H9 (cell line): ENCODE measurements at regions not wholly inside any gene's neighbourhood (a gene's known extent, or its start where the extent isn't known, plus 50 kb on each side); places are given as distances from the start of the nearest gene placed in this dataset.

Experiments used
- DNase-seq: peaks from one replicate; pipeline ENCODE4 v3.0.0-alpha.2; 2017
- H2AFZ ChIP-seq: one replicate; pipeline ENCODE4 v1.6.1; 2013; ENCODE audit warnings: mild to moderate bottlenecking, low read length, control low read depth, moderate library complexity
- H2AK5ac ChIP-seq: 2 replicates; pipeline ENCODE4 v1.6.1; 2013; ENCODE audit warnings: low read length, control low read depth, mixed read lengths; ENCODE audit not compliant: insufficient read length
- H2BK120ac ChIP-seq: one replicate; pipeline ENCODE4 v1.6.1; 2013; ENCODE audit warnings: low read depth, mild to moderate bottlenecking, low read length, control low read depth, inconsistent platforms; ENCODE audit not compliant: poor library complexity, severe bottlenecking
- H2BK12ac ChIP-seq: 2 replicates; pipeline ENCODE4 v1.6.1; 2013; ENCODE audit warnings: low read length, control low read depth, mixed read lengths, low read depth; ENCODE audit not compliant: insufficient read length
- H2BK15ac ChIP-seq: 2 replicates; pipeline ENCODE4 v1.6.1; 2013; ENCODE audit warnings: low read depth, low read length, control low read depth
- H2BK20ac ChIP-seq: one replicate; pipeline ENCODE4 v1.6.1; 2013; ENCODE audit warnings: low read depth, mild to moderate bottlenecking, low read length, control low read depth, inconsistent platforms; ENCODE audit not compliant: poor library complexity, severe bottlenecking
- H2BK5ac ChIP-seq: 2 replicates; pipeline ENCODE4 v1.6.1; 2013; ENCODE audit warnings: low read length, control low read depth, mixed read lengths; ENCODE audit not compliant: insufficient read length
- H3K14ac ChIP-seq: 2 replicates; pipeline ENCODE4 v1.6.1; 2013; ENCODE audit warnings: low read length, control low read depth; ENCODE audit not compliant: insufficient read depth
- H3K18ac ChIP-seq: 2 replicates; pipeline ENCODE4 v1.6.1; 2013; ENCODE audit warnings: low read depth, mild to moderate bottlenecking, mixed read lengths, low read length, control low read depth; ENCODE audit not compliant: insufficient read length
- H3K23ac ChIP-seq: 2 replicates; pipeline ENCODE4 v1.6.1; 2013; ENCODE audit warnings: low read length, control low read depth, mixed read lengths, low read depth; ENCODE audit not compliant: insufficient read length
- H3K23me2 ChIP-seq: 2 replicates; pipeline ENCODE4 v1.6.1; 2013; ENCODE audit warnings: low read depth, mild to moderate bottlenecking, mixed read lengths, low read length, control low read depth; ENCODE audit not compliant: insufficient read length, poor library complexity, severe bottlenecking
- H3K27ac ChIP-seq: 2 replicates; pipeline ENCODE4 v1.5.1; 2013; ENCODE audit warnings: low read length, control low read depth, mixed read lengths, low read depth; ENCODE audit not compliant: insufficient read length
- H3K27me3 ChIP-seq: 2 replicates; pipeline ENCODE4 v1.6.1; 2013; ENCODE audit warnings: low read length, control low read depth, inconsistent platforms; ENCODE audit not compliant: insufficient read depth
- H3K4ac ChIP-seq: 2 replicates; pipeline ENCODE4 v1.6.1; 2013; ENCODE audit warnings: low read depth, mild to moderate bottlenecking, control low read depth, inconsistent platforms, low read length, moderate library complexity
- H3K4me1 ChIP-seq: 2 replicates; pipeline ENCODE4 v1.6.1; 2013; ENCODE audit warnings: low read length, control low read depth, inconsistent platforms; ENCODE audit not compliant: insufficient read depth
- H3K4me2 ChIP-seq: 2 replicates; pipeline ENCODE4 v1.6.1; 2013; ENCODE audit warnings: low read length, control low read depth, mixed read lengths; ENCODE audit not compliant: insufficient read length, insufficient read depth
- H3K56ac ChIP-seq: 2 replicates; pipeline ENCODE4 v1.6.1; 2013; ENCODE audit warnings: low read depth, mild to moderate bottlenecking, mixed read lengths, low read length, control low read depth; ENCODE audit not compliant: insufficient read length
- H3K79me1 ChIP-seq: 2 replicates; pipeline ENCODE4 v1.6.1; 2013; ENCODE audit warnings: low read depth, mild to moderate bottlenecking, moderate library complexity, low read length, control low read depth, inconsistent platforms; ENCODE audit not compliant: insufficient read depth, poor library complexity, severe bottlenecking
- H3K79me2 ChIP-seq: 2 replicates; pipeline ENCODE4 v1.6.1; 2013; ENCODE audit warnings: low read length, control low read depth, inconsistent platforms; ENCODE audit not compliant: insufficient read depth
- H3K9ac ChIP-seq: 2 replicates; pipeline ENCODE4 v1.6.1; 2013; ENCODE audit warnings: low read length, control low read depth, mixed read lengths; ENCODE audit not compliant: insufficient read length; ENCODE audit errors: extremely low read depth
- H3K9me3 ChIP-seq: one replicate; pipeline ENCODE4 v1.6.1; 2013; ENCODE audit warnings: low read depth, low read length, inconsistent platforms; ENCODE audit not compliant: control insufficient read depth
- H3T11ph ChIP-seq: one replicate; pipeline ENCODE4 v1.6.1; 2013; ENCODE audit warnings: mild to moderate bottlenecking, low read length, control low read depth, inconsistent platforms
- H4K20me1 ChIP-seq: one replicate; pipeline ENCODE4 v1.6.1; 2013; ENCODE audit not compliant: control insufficient read depth, insufficient read length, insufficient read depth
- H4K5ac ChIP-seq: 2 replicates; pipeline ENCODE4 v1.6.1; 2013; ENCODE audit warnings: low read depth, mild to moderate bottlenecking, mixed read lengths, low read length, control low read depth; ENCODE audit not compliant: insufficient read length
- H4K8ac ChIP-seq: replicated peaks from 2 replicates; pipeline ENCODE4 v1.6.1; 2013; ENCODE audit warnings: low read length, control low read depth, mixed read lengths, low read depth; ENCODE audit not compliant: insufficient read length
- H4K91ac ChIP-seq: 2 replicates; pipeline ENCODE4 v1.6.1; 2013; ENCODE audit warnings: low read depth, mild to moderate bottlenecking, moderate library complexity, mixed read lengths, low read length, control low read depth; ENCODE audit not compliant: insufficient read length
- H3K27ac Mint-ChIP-seq, 3 experiments: 2 replicates in 2 of 3; 3 replicates in 1 of 3; pipeline ENCODE4 v1.8.0; 2020 to 2021; ENCODE audit warnings: mixed read lengths in 3 of 3, mild to moderate bottlenecking in 1 of 3, moderate library complexity in 1 of 3
- H3K27me3 Mint-ChIP-seq: 2 replicates; pipeline ENCODE4 v1.8.0; 2021; ENCODE audit warnings: low read depth, mild to moderate bottlenecking, moderate library complexity, mixed read lengths
- H3K36me3 Mint-ChIP-seq, 3 experiments: 2 replicates in 2 of 3; 3 replicates in 1 of 3; pipeline ENCODE4 v1.8.0; 2020 to 2021; ENCODE audit warnings: low read depth in 3 of 3, mixed read lengths in 3 of 3; ENCODE audit not compliant: insufficient read depth in 1 of 3
- H3K4me1 Mint-ChIP-seq, 2 experiments: 2 replicates each; pipeline ENCODE4 v1.8.0; 2020; ENCODE audit warnings: mixed read lengths in 2 of 2
- H3K4me3 Mint-ChIP-seq, 2 experiments: 2 replicates in 1 of 2; 3 replicates in 1 of 2; pipeline ENCODE4 v1.8.0; 2020 to 2021; ENCODE audit warnings: mild to moderate bottlenecking in 2 of 2, mixed read lengths in 2 of 2, moderate library complexity in 1 of 2
- H3K9me3 Mint-ChIP-seq, 2 experiments: 2 replicates in 1 of 2; 3 replicates in 1 of 2; pipeline ENCODE4 v1.8.0; 2020; ENCODE audit warnings: mild to moderate bottlenecking in 2 of 2, mixed read lengths in 2 of 2, moderate library complexity in 1 of 2
- WGBS: extraction: QIAGEN DNeasy Blood & Tissue Kit; methylation state at CpG from one replicate; pipeline ENCODE4 v1.1.7; 2013; ENCODE audit warnings: missing lambda C conversion rate, low lambda C conversion rate, mixed read lengths; ENCODE audit not compliant: insufficient read length; ENCODE audit errors: extremely low coverage; 5-methylcytosine and 5-hydroxymethylcytosine counted together
- TF ChIP-seq, protein P1 (sequence below): fragments of 200-600 bp; sonication (generic); conservative IDR thresholded peaks from 3 replicates; pipeline ENCODE4 v1.8.0; 2021; ENCODE audit warnings: antibody characterized with exemption, mild to moderate bottlenecking

DNA sequence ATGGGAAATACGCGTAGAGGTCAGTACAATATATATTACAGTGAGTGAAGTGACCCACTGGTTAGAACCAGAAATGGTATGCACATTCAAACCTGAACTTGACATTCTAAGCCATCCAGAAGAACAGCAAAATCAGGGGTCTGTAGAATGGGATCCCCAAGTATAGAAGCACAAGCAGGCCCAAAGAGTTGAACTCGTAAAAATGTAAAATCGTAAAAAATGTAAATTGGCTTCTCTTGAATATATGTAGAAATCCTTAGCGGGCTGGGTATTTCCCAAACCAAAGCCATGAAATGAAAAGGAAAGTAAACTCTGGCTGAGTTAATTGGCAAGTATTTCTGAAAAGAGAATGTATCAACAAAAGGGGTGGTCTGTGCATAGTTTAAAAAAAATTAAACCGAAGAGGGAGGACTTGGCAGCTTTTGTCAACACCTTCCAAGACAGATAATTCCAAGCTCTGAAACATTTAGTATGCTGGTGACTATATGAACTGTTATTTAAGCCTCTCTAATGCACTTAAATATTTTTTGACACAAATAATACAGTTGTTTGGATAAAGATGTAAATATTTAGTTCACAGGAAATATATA lies 1505.6 kb upstream of the FLRT2 start:
- no peaks in the 10 kb centered on the region for H3K23me2 ChIP-seq
- no peak overlapping the region for H3T11ph ChIP-seq
- no peaks in the 10 kb centered on the region for H4K20me1 ChIP-seq
- H3K27me3 ChIP-seq: no peaks in the 10 kb centered on the region
- H2BK20ac ChIP-seq: no peak overlapping the region
- Mint-ChIP-seq H3K4me3 (no peak overlapping the region), H3K4me1 (peaks cover 0 to 6% of the 10 kb centered on the region in 2 experiments; a peak in 2 of 4 replicates), H3K27ac (no peak overlapping the region), H3K36me3 (peaks cover 2 to 15% (median 6%) of the 10 kb centered on the region in 3 experiments), H3K27me3 (no peaks in the 10 kb centered on the region; the same call in 1 of the 2 replicates), H3K9me3 (peaks cover 15 to 20% of the 10 kb centered on the region in 2 experiments)
- no peak overlapping the region for H3K56ac ChIP-seq
- no peak overlapping the region for H2AK5ac ChIP-seq
- no peak overlapping the region for H3K4me2 ChIP-seq
- H3K23ac ChIP-seq: no peak overlapping the region
- WGBS: no CpG with 5 or more reads among the region's 6 CpGs
- no peak overlapping the region for H2AFZ ChIP-seq
- no peak overlapping the region for H2BK15ac ChIP-seq
- no peak overlapping the region for H2BK12ac ChIP-seq
- no peaks in the 10 kb centered on the region for H3K79me2 ChIP-seq
- no peak for DNase-seq
- H3K79me1 ChIP-seq: no peaks in the 10 kb centered on the region
- no peak overlapping the region for H3K18ac ChIP-seq
- H3K9ac ChIP-seq: no peak overlapping the region
- no peak overlapping the region for H4K5ac ChIP-seq
- H4K8ac ChIP-seq: no peak overlapping the region
- H2BK120ac ChIP-seq: no peak overlapping the region
- no peak overlapping the region for H3K27ac ChIP-seq
- no peak overlapping the region for H2BK5ac ChIP-seq
- no peak overlapping the region for H4K91ac ChIP-seq
- H3K14ac ChIP-seq: no peak overlapping the region
- no peaks in the 10 kb centered on the region for H3K9me3 ChIP-seq
- H3K4ac ChIP-seq: no peak overlapping the region
- H3K4me1 ChIP-seq: no peaks in the 10 kb centered on the region
- TF ChIP-seq, protein P1, sequence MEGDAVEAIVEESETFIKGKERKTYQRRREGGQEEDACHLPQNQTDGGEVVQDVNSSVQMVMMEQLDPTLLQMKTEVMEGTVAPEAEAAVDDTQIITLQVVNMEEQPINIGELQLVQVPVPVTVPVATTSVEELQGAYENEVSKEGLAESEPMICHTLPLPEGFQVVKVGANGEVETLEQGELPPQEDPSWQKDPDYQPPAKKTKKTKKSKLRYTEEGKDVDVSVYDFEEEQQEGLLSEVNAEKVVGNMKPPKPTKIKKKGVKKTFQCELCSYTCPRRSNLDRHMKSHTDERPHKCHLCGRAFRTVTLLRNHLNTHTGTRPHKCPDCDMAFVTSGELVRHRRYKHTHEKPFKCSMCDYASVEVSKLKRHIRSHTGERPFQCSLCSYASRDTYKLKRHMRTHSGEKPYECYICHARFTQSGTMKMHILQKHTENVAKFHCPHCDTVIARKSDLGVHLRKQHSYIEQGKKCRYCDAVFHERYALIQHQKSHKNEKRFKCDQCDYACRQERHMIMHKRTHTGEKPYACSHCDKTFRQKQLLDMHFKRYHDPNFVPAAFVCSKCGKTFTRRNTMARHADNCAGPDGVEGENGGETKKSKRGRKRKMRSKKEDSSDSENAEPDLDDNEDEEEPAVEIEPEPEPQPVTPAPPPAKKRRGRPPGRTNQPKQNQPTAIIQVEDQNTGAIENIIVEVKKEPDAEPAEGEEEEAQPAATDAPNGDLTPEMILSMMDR: no peak
